Loucy (cell line): ENCODE measurements at regions not wholly inside any gene's neighbourhood (a gene's known extent, or its start where the extent isn't known, plus 50 kb on each side); places are given as distances from the start of the nearest gene placed in this dataset.

ENCODE experiments used
- H2AFZ ChIP-seq: fragments of 200-600 bp; sonication (generic); 2 replicates; pipeline ENCODE4 v1.6.0; 2016; ENCODE audit warnings: antibody characterized with exemption, mild to moderate bottlenecking, low read length, moderate library complexity
- H3F3A ChIP-seq: fragments of 200-600 bp; 2 replicates; pipeline ENCODE4 v1.6.0; 2016; ENCODE audit warnings: antibody characterized with exemption, low read depth, mild to moderate bottlenecking
- H3K27me3 ChIP-seq: fragments of 200-600 bp; sonication (generic); 2 replicates; pipeline ENCODE4 v1.6.1; 2014; ENCODE audit warnings: low read length, mild to moderate bottlenecking; ENCODE audit not compliant: insufficient read depth, poor library complexity, severe bottlenecking
- H3K36me3 ChIP-seq: fragments of 200-600 bp; sonication (generic); 2 replicates; pipeline ENCODE4 v1.6.1; 2016; ENCODE audit warnings: low read length; ENCODE audit not compliant: insufficient read depth
- H3K4me1 ChIP-seq: fragments of 200-600 bp; sonication (generic); 2 replicates; pipeline ENCODE4 v1.5.1; 2014; ENCODE audit warnings: low read length, mild to moderate bottlenecking; ENCODE audit not compliant: insufficient read depth, poor library complexity, severe bottlenecking
- H3K4me2 ChIP-seq: fragments of 200-600 bp; sonication (generic); 2 replicates; pipeline ENCODE4 v1.6.0; 2014; ENCODE audit warnings: antibody characterized with exemption, low read length, low read depth, mild to moderate bottlenecking; ENCODE audit not compliant: poor library complexity, severe bottlenecking
- H3K4me3 ChIP-seq: fragments of 200-600 bp; sonication (generic); 2 replicates; pipeline ENCODE4 v1.5.1; 2014; ENCODE audit warnings: low read length, mild to moderate bottlenecking, mixed read lengths; ENCODE audit not compliant: poor library complexity, severe bottlenecking
- H3K79me2 ChIP-seq: fragments of 200-600 bp; sonication (generic); 2 replicates; pipeline ENCODE4 v1.6.1; 2014; ENCODE audit warnings: low read length; ENCODE audit not compliant: insufficient read depth
- H3K9ac ChIP-seq: fragments of 200-600 bp; sonication (generic); 2 replicates; pipeline ENCODE4 v1.6.0; 2014; ENCODE audit warnings: mild to moderate bottlenecking, low read depth, low read length, moderate library complexity; ENCODE audit not compliant: poor library complexity, severe bottlenecking
- H3K9me2 ChIP-seq: fragments of 200-600 bp; sonication (generic); replicated peaks from 2 replicates; pipeline ENCODE4 v1.6.1; 2016; ENCODE audit warnings: low read depth, low read length, mixed read lengths
- H3K9me3 ChIP-seq: fragments of 200-600 bp; sonication (generic); 2 replicates; pipeline ENCODE4 v1.6.1; 2014; ENCODE audit warnings: mild to moderate bottlenecking, antibody characterized with exemption, low read length, low read depth; ENCODE audit not compliant: insufficient read depth
- H4K20me1 ChIP-seq: fragments of 200-600 bp; sonication (generic); 2 replicates; pipeline ENCODE4 v1.6.0; 2014; ENCODE audit warnings: antibody characterized with exemption, low read length, mild to moderate bottlenecking; ENCODE audit not compliant: insufficient read depth, poor library complexity, severe bottlenecking
- EZH2phosphoT487 ChIP-seq: fragments of 200-600 bp; IDR thresholded peaks from 2 replicates; pipeline ENCODE4 v1.6.1; 2018; ENCODE audit warnings: antibody characterized with exemption, mild to moderate bottlenecking, moderate library complexity, borderline replicate concordance
- TF ChIP-seq, protein P1 (sequence below): fragments of 200-600 bp; sonication (generic); conservative IDR thresholded peaks from 2 replicates; pipeline ENCODE4 v1.5.1; 2014; ENCODE audit warnings: mild to moderate bottlenecking, antibody characterized with exemption, low read length

DNA sequence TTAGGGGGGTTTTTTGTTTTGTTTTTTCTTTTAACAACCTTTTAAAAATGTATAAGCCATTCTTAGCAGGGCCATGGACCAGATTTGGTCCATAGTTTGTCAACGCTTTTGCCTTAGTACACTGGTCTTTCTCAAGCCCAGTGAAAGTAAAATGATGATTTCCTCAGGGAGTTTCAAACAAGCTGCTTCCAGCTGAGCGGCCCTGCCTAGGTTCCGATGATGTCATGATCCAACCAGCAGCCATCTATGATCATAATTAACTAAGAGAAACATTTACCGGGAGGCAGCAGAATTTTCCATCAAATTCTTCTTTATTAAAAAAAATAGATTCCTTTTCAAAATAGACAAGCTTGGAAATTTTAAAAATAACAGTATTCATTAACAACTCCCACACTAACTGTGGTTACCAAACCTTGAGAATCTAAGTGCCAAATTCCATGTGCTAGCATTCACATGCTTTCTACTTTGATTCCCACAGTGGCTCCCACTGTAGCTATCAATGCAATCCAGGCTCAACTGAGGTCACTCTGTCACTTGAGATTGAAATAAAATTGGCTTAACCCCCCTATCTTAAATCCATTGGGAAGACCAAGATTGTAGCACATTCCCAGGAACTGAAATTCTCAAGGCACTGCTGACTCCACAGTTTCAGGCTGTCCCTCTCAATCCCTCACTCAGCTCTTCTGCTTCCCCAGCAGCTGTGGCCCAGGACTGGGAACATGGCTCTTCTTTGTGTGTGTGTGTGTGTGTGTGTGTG lies 148.9 kb downstream of the RNF152 start:
- Histone ChIP-seq H3K9me3 (no peaks in the 10 kb centered on the region), H3K9me2 (no peaks in the 10 kb centered on the region), H3K4me1 (no peaks in the 10 kb centered on the region), H3K4me2 (no peak overlapping the region), H4K20me1 (no peaks in the 10 kb centered on the region), H2AFZ (no peak overlapping the region), H3K9ac (no peak overlapping the region), H3K4me3 (no peak overlapping the region), H3K36me3 (no peaks in the 10 kb centered on the region), H3K27me3 (no peaks in the 10 kb centered on the region), H3K79me2 (no peaks in the 10 kb centered on the region), H3F3A (no peaks in the 10 kb centered on the region)
- TF ChIP-seq, protein P1, sequence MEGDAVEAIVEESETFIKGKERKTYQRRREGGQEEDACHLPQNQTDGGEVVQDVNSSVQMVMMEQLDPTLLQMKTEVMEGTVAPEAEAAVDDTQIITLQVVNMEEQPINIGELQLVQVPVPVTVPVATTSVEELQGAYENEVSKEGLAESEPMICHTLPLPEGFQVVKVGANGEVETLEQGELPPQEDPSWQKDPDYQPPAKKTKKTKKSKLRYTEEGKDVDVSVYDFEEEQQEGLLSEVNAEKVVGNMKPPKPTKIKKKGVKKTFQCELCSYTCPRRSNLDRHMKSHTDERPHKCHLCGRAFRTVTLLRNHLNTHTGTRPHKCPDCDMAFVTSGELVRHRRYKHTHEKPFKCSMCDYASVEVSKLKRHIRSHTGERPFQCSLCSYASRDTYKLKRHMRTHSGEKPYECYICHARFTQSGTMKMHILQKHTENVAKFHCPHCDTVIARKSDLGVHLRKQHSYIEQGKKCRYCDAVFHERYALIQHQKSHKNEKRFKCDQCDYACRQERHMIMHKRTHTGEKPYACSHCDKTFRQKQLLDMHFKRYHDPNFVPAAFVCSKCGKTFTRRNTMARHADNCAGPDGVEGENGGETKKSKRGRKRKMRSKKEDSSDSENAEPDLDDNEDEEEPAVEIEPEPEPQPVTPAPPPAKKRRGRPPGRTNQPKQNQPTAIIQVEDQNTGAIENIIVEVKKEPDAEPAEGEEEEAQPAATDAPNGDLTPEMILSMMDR, result no peak
- no peak for TF ChIP-seq EZH2phosphoT487

DNA sequence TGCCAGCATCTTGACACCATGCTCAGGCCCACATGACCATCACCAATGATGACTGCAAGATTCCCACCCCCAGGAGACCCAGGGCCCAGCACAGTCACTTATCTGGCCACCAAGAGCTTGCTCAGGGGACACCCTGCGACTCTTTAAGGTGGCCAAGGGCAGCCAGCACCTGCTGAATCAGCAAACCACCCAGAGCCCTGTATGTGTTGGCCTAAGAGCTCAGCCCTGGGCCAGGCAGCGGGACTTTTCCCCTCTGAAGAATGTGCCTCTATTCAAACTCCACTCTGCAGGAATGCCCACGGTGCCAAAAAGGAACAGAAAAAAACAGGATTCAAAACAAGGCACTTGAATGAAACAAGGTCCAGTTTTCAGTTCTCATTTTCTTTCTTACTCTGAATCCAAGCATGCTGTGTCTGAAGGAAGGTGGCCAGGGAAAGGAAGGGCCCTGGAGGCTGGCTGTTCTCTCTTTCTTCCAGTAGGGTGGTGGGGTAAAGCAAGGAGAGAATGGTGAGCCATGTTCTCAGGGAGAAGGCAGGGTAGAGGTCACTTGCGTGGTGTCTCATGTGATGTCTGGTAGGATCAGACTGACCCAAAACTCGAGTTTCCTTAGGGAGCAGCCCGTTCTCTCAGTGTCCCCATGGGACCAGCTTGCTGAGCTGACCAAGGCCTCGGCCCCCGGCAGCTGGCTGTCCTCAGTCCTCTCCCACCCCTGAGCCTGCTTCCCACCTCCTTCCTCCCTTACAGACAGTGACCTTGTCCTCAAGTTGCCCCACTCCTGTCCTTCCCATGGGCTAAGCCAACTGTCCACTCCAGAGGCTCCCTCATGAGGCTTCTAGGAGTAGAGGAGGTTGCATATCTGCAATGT lies 150.0 kb downstream of the RNF152 start:
- Histone ChIP-seq H3K9me2 (no peaks in the 10 kb centered on the region; the same call in 1 of the 2 replicates), H3K9me3 (no peaks in the 10 kb centered on the region), H3K9ac (no peak overlapping the region), H3K79me2 (no peaks in the 10 kb centered on the region), H3K4me3 (no peak overlapping the region), H3K36me3 (no peaks in the 10 kb centered on the region), H2AFZ (no peak overlapping the region), H3K27me3 (no peaks in the 10 kb centered on the region), H4K20me1 (no peaks in the 10 kb centered on the region), H3K4me1 (no peaks in the 10 kb centered on the region), H3K4me2 (no peak overlapping the region), H3F3A (no peaks in the 10 kb centered on the region)
- TF ChIP-seq, protein P1, result no peak
- no peak for TF ChIP-seq EZH2phosphoT487

DNA sequence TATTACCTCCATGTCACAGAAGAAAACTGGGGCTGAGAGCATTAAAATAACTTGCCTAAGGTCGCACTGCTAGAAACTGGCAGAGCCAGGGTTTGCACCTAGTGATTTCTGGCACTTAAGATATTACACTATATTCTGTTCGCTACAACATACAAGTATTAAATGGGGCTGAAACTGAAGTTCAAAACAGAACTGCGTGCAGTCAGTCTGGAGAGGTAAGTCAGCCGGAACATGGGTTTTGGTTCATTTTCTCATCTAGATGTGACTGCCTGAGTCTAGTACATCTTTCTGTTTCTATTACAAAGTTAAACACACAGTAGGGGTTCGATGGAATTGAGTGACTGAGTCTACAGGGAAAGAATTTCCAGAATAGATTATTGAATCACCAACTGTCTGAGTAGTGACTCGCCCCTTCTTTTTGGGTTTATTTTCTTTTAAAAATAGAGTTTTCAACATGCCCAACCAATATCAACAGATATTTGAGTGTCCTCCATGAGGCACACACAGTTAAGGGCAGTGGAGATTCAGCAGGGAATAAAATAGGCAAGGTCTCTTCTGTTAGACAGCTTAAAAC lies 150.8 kb downstream of the RNF152 start:
- no peaks in the 10 kb centered on the region for H3K36me3 ChIP-seq
- no peaks in the 10 kb centered on the region; the same call in 1 of the 2 replicates for H3K9me2 ChIP-seq
- H3K27me3 ChIP-seq, result no peaks in the 10 kb centered on the region
- no peaks in the 10 kb centered on the region for H4K20me1 ChIP-seq
- H3K4me1 ChIP-seq, result no peaks in the 10 kb centered on the region
- H3K9me3 ChIP-seq, result no peaks in the 10 kb centered on the region
- no peak overlapping the region for H3K9ac ChIP-seq
- H2AFZ ChIP-seq, result no peak overlapping the region
- H3K4me2 ChIP-seq, result no peak overlapping the region
- TF ChIP-seq EZH2phosphoT487, result no peak
- TF ChIP-seq, protein P1, result no peak
- H3K79me2 ChIP-seq, result no peaks in the 10 kb centered on the region
- no peak overlapping the region for H3K4me3 ChIP-seq
- no peaks in the 10 kb centered on the region for H3F3A ChIP-seq
